Aorta (tissue), 5 donors: ENCODE measurements at regions not wholly inside any gene's neighbourhood (a gene's known extent, or its start where the extent isn't known, plus 50 kb on each side); places are given as distances from the start of the nearest gene placed in this dataset.
"Not testable (repeated sequence)": the region's sequence is repeated elsewhere in the genome, so short reads cannot be mapped to it uniquely, and the experiment has no call there.

Experiments
- ATAC-seq: fragments of 200-7000 bp; cut with Tn5 transposase; one replicate; pipeline ENCODE4 v1.9.1; 2022; ENCODE audit warnings: moderate library complexity; ENCODE audit not compliant: low FRiP score
- DNase-seq, 2 donors: peaks; one replicate each; pipeline ENCODE4 v3.0.0-alpha.2; 2020
- H3K27ac ChIP-seq, 2 donors: one replicate each; pipeline ENCODE4 v1.5.1; 2013; ENCODE audit warnings: low read length in 2 of 2, mild to moderate bottlenecking in 2 of 2, moderate library complexity in 2 of 2, control low read depth in 1 of 2, inconsistent platforms in 1 of 2, low read depth in 1 of 2
- H3K27me3 ChIP-seq, 2 donors: one replicate each; pipeline ENCODE4 v1.6.1; 2013; ENCODE audit warnings: control low read depth in 1 of 2, low read length in 1 of 2, mild to moderate bottlenecking in 1 of 2, moderate library complexity in 1 of 2; ENCODE audit not compliant: insufficient read depth in 2 of 2, control insufficient read depth in 1 of 2
- H3K36me3 ChIP-seq, 2 donors: one replicate each; pipeline ENCODE4 v1.6.1; 2013; ENCODE audit warnings: control low read depth in 1 of 2, low read length in 1 of 2, mild to moderate bottlenecking in 1 of 2; ENCODE audit not compliant: insufficient read depth in 2 of 2, control insufficient read depth in 1 of 2
- H3K4me1 ChIP-seq, 2 donors: one replicate each; pipeline ENCODE4 v1.6.1; 2013; ENCODE audit warnings: low read length in 2 of 2, control low read depth in 1 of 2, mild to moderate bottlenecking in 1 of 2, moderate library complexity in 1 of 2; ENCODE audit not compliant: insufficient read depth in 2 of 2, control insufficient read depth in 1 of 2
- H3K4me3 ChIP-seq, 2 donors: one replicate each; pipeline ENCODE4 v1.5.1; 2013; ENCODE audit warnings: low read length in 2 of 2, control low read depth in 1 of 2, mild to moderate bottlenecking in 1 of 2
- H3K9me3 ChIP-seq: one replicate; pipeline ENCODE4 v1.6.1; 2013; ENCODE audit warnings: mild to moderate bottlenecking, low read length; ENCODE audit not compliant: control insufficient read depth
- WGBS, 2 donors: extraction: QIAGEN DNeasy Blood & Tissue Kit; methylation state at CpG; one replicate each; pipeline ENCODE4 v1.1.7; 2013; 5-methylcytosine and 5-hydroxymethylcytosine counted together
- intact Hi-C, 2 donors: fragments of 100-400 bp; cut with DNase I; formaldehyde crosslinking; loops; one replicate each; pipeline versions ENCODE4 v1.14.2 to v1.15.0; 2022
- donor health status: healthy with polysubstance abuse.
- donor health status: Bipolar disorder and iron deficiency.
- donor health status: DM: no; HTN: no; CAD: no.
- donor health status: DM: no; HTN: no; CAD: no.
- donor health status: DM: yes; HTN: yes; CAD: no.

DNA sequence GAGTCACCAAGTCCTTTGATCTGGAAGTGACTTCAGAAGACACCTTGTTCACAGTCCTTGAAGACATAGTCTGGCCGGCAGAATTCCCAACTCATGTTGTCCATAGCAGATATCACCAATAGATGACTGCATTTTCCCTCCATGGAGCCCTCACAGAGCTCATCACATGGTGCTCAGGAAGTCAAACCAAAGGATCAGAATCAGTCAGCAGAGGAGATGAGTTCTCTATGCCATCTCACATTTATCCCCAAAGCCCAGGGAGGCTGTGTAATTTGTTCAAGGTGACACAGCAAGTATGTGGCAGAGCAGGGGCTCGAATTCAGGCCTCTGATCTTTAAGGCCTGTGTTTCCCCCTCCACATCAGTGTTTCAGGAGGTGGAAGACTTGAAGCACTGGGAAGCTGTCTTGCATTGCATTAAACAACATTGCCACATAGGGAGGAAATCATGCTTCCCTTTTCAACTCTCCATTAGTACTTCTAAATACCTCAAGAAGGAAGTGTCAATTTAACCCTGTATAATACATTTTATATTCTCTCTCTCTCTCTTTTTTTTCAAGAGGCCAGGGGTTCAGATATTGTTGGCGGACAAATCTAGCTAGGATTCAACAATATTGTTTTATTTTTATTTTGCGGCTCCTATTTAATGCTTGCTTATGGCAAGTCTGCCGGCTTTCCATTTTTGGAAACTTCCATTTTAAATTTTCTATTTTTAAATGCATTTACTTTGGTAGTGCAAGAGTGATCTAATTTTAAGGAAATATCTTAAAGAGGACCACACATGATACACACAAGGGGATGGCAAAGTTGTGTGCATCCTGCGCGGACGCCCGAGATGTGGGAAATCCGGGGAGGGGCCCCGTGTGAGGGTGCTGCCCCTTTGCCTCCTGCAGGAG, 61.9 kb downstream of the NPIPB5 start:
- H3K4me3 ChIP-seq, intact Hi-C loops, H3K27ac ChIP-seq, H3K4me1 ChIP-seq, DNase-seq, H3K27me3 ChIP-seq, H3K9me3 ChIP-seq, ATAC-seq, H3K36me3 ChIP-seq: not testable (repeated sequence)
- 59 to 60% methylated on average over 4 of the region's 11 CpGs for WGBS, 2 donors

- intact Hi-C loops, H3K36me3 ChIP-seq: not testable (repeated sequence)
These were observed 62.5 kb downstream of the NPIPB5 start for GRCh38 chr16:22573225-22573530.

DNA sequence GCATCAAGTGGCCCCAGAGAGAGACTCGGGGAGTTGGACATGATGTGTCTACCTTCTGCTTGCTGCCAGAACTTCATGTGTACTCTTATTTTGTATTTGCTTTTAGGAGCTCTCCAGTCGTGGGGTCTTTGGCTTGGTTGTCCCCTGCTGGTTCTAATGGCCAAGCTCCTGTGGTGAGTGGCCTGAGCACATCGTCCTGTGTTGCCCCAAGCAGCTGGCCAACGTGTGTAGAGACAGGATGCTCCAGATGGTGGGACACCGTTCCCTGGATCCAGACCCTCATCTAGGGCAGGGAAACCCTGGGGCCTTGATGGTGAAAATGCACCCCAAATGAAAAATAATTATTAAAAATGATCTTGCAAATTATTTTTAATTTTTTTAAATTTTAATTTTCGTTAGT, 65.8 kb downstream of the NPIPB5 start:
- H3K27me3 ChIP-seq, intact Hi-C loops, H3K36me3 ChIP-seq, H3K4me3 ChIP-seq, H3K4me1 ChIP-seq, DNase-seq, H3K27ac ChIP-seq, ATAC-seq, H3K9me3 ChIP-seq: not testable (repeated sequence)
- 66 to 71% methylated on average over 5 to 6 of the region's 6 CpGs for WGBS, 2 donors

More at GRCh38 chr16:22573225-22573530, 62.5 kb downstream of the NPIPB5 start:
- H3K27me3 ChIP-seq, H3K27ac ChIP-seq, H3K4me1 ChIP-seq, H3K4me3 ChIP-seq, DNase-seq, H3K9me3 ChIP-seq: not testable (repeated sequence)
- ATAC-seq, result peak; percentile 93
- WGBS, 2 donors, result no CpG with 5 or more reads among the region's 26 CpGs

- H3K4me1 ChIP-seq, H3K4me3 ChIP-seq, H3K27ac ChIP-seq, intact Hi-C loops, H3K36me3 ChIP-seq, H3K27me3 ChIP-seq, ATAC-seq, DNase-seq, H3K9me3 ChIP-seq: not testable (repeated sequence)
- WGBS, 2 donors, result 85% methylated on average over 6 of the region's 6 CpGs
These were observed 72.5 kb downstream of the NPIPB5 start for GRCh38 chr16:22583195-22583594.

DNA sequence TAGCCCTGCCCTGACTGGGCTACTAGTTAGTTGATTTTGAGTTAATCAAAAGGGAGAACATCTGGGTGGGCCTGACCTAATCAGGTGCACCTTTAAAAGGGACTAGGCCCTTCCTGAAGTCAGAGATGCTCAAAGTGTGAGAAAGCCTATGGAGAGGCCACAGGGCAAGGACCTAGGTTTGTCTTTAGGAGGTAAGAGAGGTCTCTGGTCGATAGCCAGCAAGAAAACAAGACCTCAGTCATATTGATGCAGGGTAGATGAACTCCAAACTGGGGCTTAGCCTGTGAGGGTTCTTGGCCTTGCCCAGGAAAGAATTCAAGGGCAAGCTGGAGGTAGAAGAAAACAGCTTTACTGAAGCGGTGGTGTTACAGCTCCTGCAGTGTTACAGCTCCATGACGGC, 73.8 kb downstream of the NPIPB5 start:
- intact Hi-C loops, ATAC-seq: not testable (repeated sequence)
- WGBS, 2 donors, result 81 to 85% methylated on average over 1 of the region's 3 CpGs

GRCh38 chr16:22584941-22585340, 74.2 kb downstream of the NPIPB5 start:
- H3K36me3 ChIP-seq, H3K27me3 ChIP-seq, H3K4me1 ChIP-seq, DNase-seq, H3K27ac ChIP-seq, ATAC-seq, intact Hi-C loops, H3K4me3 ChIP-seq, H3K9me3 ChIP-seq: not testable (repeated sequence)
- no CpG with 5 or more reads among the region's 5 CpGs for WGBS, 2 donors

More for the DNA sequence above, 73.8 kb downstream of the NPIPB5 start:
- not testable (repeated sequence) for H3K27me3 ChIP-seq, H3K4me3 ChIP-seq, H3K4me1 ChIP-seq, DNase-seq, H3K36me3 ChIP-seq, H3K9me3 ChIP-seq, H3K27ac ChIP-seq

- DNase-seq, intact Hi-C loops, H3K27ac ChIP-seq, ATAC-seq, H3K4me1 ChIP-seq, H3K4me3 ChIP-seq, H3K36me3 ChIP-seq, H3K27me3 ChIP-seq, H3K9me3 ChIP-seq: not testable (repeated sequence)
- 89 to 90% methylated on average over 3 of the region's 3 CpGs for WGBS, 2 donors
These were observed 74.7 kb downstream of the NPIPB5 start for GRCh38 chr16:22585431-22585830.

GRCh38 chr16:22586732-22587131, 76.0 kb downstream of the NPIPB5 start:
- H3K9me3 ChIP-seq, DNase-seq, ATAC-seq, H3K4me1 ChIP-seq, intact Hi-C loops, H3K27ac ChIP-seq, H3K36me3 ChIP-seq, H3K27me3 ChIP-seq, H3K4me3 ChIP-seq: not testable (repeated sequence)
- 88 to 89% methylated on average over 1 of the region's 5 CpGs for WGBS, 2 donors

DNA sequence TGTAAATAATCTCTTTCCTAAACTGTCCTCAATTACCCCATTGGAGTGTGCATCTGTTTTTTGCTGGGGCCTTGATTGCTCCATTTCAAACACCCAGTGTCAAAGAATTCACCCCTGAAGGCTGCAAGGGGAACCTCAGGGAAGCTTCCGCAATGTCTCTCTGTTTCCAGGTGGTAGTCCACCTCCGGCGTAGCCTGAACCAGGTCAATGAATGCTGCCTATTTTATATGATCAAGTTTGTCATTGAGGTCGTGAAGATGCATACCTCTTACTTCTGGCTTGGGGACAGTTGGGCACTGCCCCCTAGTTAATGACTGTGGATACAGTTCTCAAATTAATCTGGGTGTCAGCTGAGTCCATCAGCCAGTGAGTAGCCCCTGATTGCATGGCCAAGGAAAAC, 79.1 kb downstream of the NPIPB5 start:
- intact Hi-C loops, H3K36me3 ChIP-seq, H3K4me3 ChIP-seq, H3K9me3 ChIP-seq, ATAC-seq, H3K4me1 ChIP-seq, H3K27me3 ChIP-seq, DNase-seq, H3K27ac ChIP-seq: not testable (repeated sequence)
- WGBS, 2 donors, result 89 to 91% methylated on average over 4 of the region's 4 CpGs
